ENCODE measurements at regions not wholly inside any gene's neighbourhood (a gene's known extent, or its start where the extent isn't known, plus 50 kb on each side); places are given as distances from the start of the nearest gene placed in this dataset.

- no peak for DNase-seq
These were observed 374.1 kb downstream of the ELAVL2 start for GRCh38 chr9:23451802-23452418.

DNA sequence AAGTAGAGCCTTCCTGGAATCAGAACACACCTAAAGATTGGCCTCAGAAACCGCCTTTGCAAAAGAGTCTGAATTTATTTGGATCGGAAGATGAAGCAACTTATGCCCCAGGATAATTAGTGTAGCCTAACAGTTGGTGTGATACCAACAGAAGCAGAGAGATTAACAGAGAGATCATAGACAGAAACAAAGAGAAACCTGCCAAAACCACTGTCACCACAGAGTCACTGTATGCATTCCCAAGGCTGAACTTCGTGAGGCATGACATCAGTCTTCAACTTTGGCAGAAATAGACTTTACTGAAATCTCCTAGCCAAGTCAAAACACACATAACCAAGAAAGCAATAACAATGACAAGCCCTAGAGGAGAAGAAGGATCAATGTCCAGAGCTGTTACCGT is 361.8 kb downstream of the ELAVL2 start:
- DNase-seq: no peak

- no peak for DNase-seq
These were observed 358.8 kb downstream of the ELAVL2 start for GRCh38 chr9:23467276-23467675.

GRCh38 chr9:23477908-23478307 is 348.1 kb downstream of the ELAVL2 start:
- DNase-seq: no peak

DNA sequence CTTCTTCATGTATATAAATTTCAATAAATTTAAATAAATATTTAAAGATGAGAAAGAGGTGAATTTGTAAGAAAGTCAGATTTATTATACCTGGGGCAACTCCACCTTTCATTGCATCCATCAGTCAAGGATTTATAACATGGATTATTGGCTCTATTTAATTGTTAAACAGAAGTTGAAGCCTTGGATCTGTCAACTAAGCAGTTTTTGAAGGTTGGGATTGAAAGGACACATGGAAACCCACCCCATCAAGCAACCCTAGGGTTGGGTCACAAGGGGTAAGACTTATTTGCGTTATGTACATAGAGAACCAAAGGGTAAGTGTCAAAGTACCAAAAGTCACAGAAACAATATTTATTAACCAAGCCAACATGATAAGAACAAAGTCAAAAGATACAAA is 342.5 kb downstream of the ELAVL2 start:
- DNase-seq: no peak

DNA sequence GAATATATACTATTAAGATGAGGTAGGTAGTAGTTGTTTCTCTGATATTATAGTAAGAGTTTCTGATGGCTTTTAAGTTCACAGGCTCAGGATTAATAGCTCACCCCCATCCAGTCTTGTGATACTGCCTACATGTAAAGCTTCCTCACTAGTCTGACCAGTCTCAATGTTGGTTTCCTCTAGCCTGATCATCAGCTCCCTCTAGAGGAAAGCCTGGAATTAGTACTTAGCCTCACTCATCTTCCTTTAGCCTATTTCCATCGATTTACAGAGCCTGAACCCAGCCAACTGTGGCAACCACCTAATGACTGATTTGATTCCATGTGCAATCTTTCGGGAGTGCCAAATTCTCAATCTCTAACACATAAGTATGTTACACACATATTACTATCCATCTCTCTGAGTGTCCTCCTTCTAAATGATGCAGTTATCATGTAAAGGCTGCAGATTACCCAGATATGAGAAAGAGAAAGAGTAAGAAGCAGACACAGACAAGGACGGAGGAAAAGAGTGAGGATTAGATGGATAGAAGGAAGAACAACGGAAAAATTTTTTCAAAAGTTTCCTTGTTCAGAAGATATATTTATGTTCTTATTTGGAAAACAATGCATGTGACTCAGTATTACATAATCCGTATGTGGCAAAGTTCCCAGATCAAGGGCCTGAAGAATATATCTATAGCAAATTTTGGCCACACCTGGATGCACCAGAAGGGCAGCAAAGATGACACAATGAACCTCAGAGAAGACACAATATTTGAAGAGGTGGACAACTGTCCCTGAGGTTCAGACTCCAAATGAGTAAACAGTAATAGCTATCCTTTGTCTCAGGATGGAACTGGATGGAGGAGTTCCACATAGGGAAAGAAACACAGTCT is 333.7 kb downstream of the ELAVL2 start:
- peak; percentile 33 for DNase-seq

DNA sequence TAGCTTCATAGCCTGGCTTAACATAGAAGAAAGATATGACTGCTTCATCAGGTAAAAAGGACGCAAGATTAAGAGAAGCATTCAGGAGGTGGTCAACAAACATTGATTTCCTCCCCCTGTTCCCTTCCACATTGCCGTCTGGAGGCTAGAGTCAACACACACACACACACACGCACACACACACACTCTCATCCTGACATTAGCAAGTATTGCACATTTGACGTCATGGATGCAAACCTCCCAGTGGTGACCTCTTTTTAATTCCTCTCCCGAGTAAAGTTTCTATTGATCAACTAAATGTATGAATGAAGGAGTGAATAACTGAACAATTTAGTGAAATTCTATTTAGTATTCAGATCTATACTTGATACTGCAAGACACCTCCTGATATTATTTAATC is 332.8 kb downstream of the ELAVL2 start:
- DNase-seq: no peak

DNA sequence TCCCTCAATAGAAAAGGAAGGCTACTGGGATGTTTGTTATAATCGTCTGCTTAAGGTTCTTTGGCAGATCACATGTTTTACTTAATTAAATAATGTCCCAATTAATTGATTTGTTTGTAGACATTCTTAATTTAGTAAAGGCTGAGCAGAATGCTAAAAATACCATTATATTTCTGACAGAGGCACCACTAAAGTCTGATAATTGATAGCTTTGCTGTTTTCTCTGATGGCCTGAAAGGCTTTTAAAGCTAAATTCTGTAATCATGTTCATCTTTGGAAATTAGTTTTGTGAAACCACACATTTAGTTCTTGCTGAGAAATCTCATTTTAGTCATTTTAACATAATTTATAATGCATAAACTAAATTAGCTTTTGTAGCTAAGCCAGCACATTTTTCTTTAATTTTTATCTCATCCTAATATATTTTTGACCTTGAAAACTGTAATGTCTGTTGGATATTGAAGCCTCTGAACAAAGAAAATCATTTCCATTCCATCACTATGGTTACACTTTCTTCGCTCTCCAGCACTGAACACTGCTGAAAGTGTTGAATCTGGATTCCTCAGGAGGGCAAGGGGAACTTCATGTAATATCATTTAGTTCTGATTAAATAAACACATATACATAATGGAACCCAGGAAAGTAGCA is 329.4 kb downstream of the ELAVL2 start:
- no peak for DNase-seq

DNA sequence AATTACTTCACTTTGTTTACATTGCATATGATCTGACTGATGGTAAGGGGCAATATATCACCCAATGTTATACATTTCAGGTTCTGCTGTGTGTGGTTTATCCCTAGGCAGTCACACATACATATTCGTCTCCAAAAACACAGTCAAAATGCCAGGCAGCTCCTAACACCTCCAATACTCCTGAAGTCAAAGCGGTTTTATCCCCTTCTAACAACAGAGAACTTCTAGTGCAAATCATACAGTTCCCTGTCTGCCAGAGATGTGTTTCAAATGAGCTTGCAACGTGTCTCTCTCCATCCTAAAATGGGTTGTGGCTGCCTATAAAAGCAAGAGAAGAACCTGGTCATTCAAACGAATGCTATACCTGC is 328.9 kb downstream of the ELAVL2 start:
- no peak for DNase-seq

GRCh38 chr9:23502004-23502403 is 324.0 kb downstream of the ELAVL2 start:
- DNase-seq: no peak

DNA sequence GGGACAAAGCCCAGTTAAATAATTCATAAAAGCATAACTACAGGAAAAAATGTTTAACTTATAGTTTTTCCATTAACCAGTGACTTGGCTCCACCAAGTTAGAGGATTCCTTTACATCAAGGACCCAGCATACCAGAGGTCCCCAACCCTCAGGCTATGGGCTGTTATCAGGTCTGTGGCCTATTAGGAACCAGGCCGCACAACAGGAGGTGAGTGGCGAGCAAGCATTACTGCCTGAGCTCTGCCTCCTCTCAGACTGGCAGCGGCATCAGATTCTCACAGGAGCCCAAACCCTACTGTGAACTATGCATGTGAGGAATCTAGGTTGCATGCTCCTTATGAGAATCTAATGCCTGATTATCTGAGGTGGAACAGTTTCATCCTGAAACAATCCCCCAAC is 303.1 kb downstream of the ELAVL2 start:
- no peak for DNase-seq

- DNase-seq: no peak
These were observed 301.4 kb downstream of the ELAVL2 start for GRCh38 chr9:23524607-23525155.

DNA sequence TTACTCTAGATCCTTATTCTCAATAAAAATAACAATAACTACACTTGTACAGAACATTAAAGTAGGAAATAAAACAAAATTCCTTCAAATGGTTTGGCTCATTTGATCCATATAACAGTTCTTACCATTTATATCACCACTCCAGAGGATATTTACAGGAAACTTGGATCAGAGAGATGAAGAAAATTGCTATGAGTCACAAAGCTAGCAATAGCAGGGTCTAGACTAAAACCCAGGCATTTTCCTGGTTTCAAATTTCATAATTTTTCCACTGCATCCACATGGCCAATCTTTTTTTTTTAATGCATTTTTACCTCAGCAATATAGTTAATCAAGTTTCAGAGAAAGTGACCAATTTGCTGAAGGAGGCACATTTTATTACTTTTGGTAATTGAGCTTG is 299.2 kb downstream of the ELAVL2 start:
- peak; percentile 1 for DNase-seq

DNA sequence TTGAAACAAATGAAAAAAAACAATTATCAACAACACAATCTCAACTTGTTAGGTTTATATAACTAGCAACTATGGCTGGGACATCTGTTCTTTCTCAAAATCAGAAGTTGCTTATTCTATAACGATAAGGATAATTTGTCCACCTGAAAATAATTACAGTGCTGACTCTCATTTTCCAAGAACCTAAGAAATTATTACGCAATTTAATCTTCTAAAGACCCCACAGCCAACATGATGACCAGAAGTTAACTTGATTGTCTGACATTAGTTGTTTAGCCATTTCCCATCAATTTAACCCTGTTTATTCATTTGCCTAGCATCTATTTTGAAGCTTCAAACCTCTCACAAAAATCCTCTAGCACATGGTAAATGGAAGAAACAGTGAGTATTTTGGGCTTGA is 293.8 kb downstream of the ELAVL2 start:
- DNase-seq: no peak

GRCh38 chr9:23537192-23538066 is 288.6 kb downstream of the ELAVL2 start:
- DNase-seq: no peak

DNA sequence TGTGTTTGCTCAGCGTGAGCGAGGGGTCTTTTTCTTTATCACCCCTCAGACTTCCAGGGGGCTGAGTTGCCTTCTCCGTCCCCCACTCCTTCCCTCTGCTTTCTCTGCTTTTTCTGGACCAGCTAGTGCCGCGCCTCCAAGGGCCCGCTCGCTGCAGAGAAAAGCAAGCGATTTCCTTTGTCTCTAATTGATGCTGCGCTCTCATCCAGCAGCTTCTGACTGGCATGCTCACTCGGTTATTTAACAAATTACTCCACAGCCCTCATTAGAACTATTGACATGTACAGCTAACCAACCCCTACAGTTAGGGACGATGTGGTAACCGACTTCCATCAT is 288.0 kb downstream of the ELAVL2 start:
- no peak for DNase-seq

- no peak for DNase-seq
These were observed 287.5 kb downstream of the ELAVL2 start for GRCh38 chr9:23538461-23539003.

DNA sequence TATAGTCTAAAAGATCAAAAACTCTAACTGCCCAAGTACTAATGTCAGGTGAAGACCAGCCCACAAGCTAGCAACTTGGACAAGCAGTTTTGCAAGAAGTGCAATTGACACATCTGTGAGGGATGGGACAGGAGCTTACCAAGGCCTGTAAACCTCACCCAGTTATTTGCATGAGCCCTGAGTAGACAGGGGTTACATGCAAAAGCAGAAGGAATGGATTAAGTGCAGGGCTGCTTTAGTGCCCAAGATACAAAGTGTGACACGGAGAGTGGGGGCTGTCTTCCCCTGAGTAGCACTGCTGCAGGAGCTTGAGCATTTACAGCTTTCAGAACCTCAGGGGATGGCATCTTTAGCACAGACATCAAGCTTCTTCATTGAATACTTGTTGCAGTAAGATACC is 286.7 kb downstream of the ELAVL2 start:
- DNase-seq: no peak

- no peak for DNase-seq
These were observed 284.1 kb downstream of the ELAVL2 start for GRCh38 chr9:23541976-23542375.

GRCh38 chr9:23542438-23542837 is 283.6 kb downstream of the ELAVL2 start:
- no peak for DNase-seq

- DNase-seq: no peak
These were observed 283.1 kb downstream of the ELAVL2 start for GRCh38 chr9:23542927-23543326.

- DNase-seq: no peak
These were observed 282.6 kb downstream of the ELAVL2 start for GRCh38 chr9:23543419-23543818.
